Hepatocyte (in vitro differentiated cells): ENCODE measurements at regions not wholly inside any gene's neighbourhood (a gene's known extent, or its start where the extent isn't known, plus 50 kb on each side); places are given as distances from the start of the nearest gene placed in this dataset.

ENCODE experiments used
- EZH2 ChIP-seq: fragments of 200-600 bp; sonication (generic); IDR thresholded peaks from 2 replicates; pipeline ENCODE4 v1.6.1; 2016; ENCODE audit warnings: antibody characterized with exemption, mild to moderate bottlenecking, borderline replicate concordance
- EZH2phosphoT487 ChIP-seq: fragments of 200-600 bp; sonication (generic); IDR thresholded peaks from one replicate; pipeline ENCODE4 v1.6.1; 2018; ENCODE audit warnings: antibody characterized with exemption, mild to moderate bottlenecking, low read depth, moderate library complexity; ENCODE audit not compliant: unreplicated experiment, severe bottlenecking
- TF ChIP-seq, protein P1 (sequence below): fragments of 200-600 bp; sonication (generic); IDR thresholded peaks from 2 replicates; pipeline ENCODE4 v1.5.1; 2016; ENCODE audit warnings: antibody characterized with exemption, mild to moderate bottlenecking; ENCODE audit not compliant: poor library complexity

DNA sequence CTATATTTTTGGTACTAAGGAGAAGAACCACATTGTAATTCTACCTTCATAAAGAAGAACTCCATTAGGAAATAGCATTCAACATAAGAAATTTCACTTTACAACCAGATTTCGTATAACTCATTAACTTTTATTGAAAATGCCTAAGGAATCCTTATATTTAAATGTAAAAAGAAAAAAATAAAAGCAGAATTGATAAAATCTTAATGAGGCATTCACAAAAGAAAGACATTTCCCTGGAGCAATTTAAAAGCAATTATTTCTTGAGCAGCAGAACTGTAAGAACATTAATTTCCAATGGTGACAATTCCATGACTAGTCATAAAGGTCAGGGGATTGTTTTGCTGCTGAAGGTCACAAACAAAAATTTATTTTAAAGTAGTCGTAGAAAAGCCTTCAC is 1192.8 kb upstream of the TMEM132C start:
- TF ChIP-seq EZH2 (no peak), EZH2phosphoT487 (no peak)
- TF ChIP-seq, protein P1, sequence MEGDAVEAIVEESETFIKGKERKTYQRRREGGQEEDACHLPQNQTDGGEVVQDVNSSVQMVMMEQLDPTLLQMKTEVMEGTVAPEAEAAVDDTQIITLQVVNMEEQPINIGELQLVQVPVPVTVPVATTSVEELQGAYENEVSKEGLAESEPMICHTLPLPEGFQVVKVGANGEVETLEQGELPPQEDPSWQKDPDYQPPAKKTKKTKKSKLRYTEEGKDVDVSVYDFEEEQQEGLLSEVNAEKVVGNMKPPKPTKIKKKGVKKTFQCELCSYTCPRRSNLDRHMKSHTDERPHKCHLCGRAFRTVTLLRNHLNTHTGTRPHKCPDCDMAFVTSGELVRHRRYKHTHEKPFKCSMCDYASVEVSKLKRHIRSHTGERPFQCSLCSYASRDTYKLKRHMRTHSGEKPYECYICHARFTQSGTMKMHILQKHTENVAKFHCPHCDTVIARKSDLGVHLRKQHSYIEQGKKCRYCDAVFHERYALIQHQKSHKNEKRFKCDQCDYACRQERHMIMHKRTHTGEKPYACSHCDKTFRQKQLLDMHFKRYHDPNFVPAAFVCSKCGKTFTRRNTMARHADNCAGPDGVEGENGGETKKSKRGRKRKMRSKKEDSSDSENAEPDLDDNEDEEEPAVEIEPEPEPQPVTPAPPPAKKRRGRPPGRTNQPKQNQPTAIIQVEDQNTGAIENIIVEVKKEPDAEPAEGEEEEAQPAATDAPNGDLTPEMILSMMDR = no peak
